Muscle of back (tissue), 3 donors: ENCODE measurements at regions not wholly inside any gene's neighbourhood (a gene's known extent, or its start where the extent isn't known, plus 50 kb on each side); places are given as distances from the start of the nearest gene placed in this dataset.
"Not testable (repeated sequence)": the region's sequence is repeated elsewhere in the genome, so short reads cannot be mapped to it uniquely, and the experiment has no call there.

Experiments used
- DNase-seq, 3 donors: peaks; one replicate each; pipeline versions ENCODE4 v3.0.0 to v3.0.0-alpha.2; 2013

- peak in 2 of 3 donors; percentile 62 to 72 for DNase-seq
Measured at GRCh38 chrX:3184176-3184930, 143.1 kb downstream of the ARSF start.

DNA sequence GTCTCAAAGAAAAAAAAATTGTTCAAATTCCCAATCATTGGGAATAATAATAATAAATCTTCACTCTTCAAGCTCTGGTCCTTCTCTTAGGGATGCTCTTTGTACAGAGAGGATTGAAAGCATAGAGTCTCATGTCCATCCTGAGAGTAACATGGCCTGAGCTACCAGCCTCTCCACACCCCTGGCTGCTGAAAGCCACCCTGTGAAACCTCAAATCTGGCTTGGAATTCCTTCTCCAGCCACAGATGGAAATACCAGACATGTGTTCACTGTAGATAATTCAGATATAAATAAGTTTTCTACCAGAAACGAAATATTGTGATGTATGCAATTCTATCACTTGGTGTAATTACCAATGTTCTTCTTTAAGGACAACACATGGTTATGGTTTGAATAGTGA is 140.6 kb downstream of the ARSF start:
- no peak for DNase-seq

GRCh38 chrX:3178329-3178728 is 137.1 kb downstream of the ARSF start:
- DNase-seq = no peak

GRCh38 chrX:3177851-3178250 is 136.6 kb downstream of the ARSF start:
- DNase-seq = no peak

DNA sequence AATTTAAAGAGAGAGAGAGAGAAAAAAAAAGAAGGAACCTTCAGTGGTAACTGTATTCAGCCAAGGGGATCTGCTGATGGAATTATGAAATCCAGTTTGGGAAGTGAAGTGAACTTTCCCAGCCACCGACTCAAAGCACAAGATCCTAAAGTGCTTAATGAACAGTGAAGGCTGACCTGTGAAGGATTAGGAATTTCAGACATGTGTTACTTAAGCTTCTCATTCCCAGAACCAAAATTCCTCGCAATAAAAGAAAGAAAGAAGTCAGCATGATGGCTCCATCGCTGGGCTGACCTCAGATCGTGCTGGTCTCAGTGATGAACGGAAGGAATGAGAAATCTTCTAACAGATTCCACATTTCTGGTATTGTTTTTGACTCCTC is 135.2 kb downstream of the ARSF start:
- DNase-seq = peak in 1 of 3 donors; percentile 25

- DNase-seq = no peak
Measured at GRCh38 chrX:3175659-3176438, 134.6 kb downstream of the ARSF start.

GRCh38 chrX:3172156-3172555 is 130.9 kb downstream of the ARSF start:
- DNase-seq = not testable (repeated sequence)

DNA sequence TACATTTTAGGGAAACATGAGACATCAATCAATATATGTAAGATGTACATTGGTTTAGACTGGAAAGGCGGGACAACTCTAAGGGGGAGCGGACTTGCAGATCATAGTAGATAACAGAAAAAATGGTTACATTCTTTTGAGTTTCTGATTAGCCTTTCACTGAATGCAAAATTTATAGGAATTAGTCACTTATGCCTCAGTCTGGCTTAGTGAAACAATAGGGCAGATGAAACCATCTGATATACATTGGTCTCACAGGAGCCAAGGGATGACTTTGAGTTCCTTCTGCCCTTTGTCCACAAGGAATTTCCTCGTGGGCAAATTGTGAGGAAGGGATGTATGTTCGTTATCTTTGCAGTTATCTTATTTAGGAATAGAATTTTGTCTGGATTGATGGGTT is 128.2 kb downstream of the ARSF start:
- no peak for DNase-seq

DNA sequence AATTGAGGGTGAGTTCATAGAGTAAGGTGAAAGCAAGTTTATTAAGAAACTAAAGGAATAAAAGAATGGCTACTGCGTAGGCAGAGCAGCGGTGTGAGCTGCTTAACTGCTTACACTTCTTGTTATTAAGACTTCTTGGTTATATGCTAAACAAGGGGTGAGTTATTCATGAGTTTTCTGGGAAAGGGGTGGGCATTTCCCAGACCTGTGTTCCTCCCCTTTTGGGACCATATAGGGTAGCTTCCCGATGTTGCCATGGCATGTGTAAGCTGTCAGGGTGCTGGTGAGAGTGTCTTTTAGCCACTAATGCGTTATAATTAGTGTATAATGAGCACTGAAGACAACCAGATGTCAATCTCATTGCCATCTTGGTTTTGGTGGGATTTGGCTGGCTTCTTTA is 126.5 kb downstream of the ARSF start:
- no peak for DNase-seq

DNA sequence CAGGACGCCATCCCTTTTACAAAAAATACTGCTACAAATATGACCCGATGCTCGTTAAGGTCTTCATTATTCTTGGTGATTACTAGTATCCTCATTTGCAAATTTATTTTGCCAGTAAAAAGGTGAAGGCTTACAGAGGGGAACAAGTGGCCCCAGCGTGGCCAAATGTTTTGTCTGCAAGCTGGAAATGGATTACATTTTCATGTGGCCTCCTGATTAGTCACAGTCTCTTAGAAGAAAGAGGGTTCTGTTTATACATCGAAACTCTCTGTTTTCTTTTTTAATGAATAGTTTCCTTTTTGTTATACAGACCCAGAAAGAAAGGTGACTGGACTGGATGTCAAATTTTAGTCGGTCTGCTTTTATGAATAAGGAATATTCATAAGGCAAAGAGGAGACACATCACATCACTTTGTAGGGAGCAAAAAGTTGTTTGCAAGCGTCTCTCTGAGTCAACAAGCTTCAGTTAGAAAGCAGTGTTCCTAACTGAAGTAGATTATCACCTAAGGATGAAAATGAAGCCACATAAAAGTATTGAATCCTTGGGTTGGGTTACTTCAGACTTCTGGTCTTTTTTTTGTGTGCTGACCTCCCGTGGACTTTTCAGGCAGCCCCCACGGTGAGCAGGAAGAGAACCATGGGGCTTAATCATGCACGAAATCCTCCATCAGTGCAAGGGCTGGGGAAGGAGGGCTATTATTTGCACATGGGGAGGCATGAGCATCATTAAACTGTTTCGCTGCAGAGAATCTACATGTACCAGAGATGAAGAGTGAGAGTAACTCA is 125.6 kb downstream of the ARSF start:
- DNase-seq = no peak

DNA sequence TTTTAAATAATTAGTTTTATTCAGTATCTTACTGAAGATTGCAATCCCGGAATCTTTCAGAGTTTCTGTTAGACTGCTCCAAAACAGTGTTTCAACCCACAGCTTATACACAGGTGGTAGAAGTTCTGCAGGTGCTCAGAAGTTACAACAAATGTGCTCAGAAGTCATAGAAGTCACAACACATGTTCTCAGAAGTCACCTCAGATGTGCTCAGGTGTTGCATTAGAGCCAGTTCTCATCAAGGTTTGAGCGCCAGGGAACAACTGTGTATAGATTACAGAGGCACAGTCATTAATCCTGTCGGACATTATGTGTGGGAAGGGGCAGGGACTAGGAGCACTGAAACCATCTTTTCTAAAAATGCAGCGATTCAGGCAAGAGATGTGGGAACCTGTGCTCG is 124.5 kb downstream of the ARSF start:
- DNase-seq = no peak
